Putamen (tissue), 1 donor: ENCODE measurements at regions not wholly inside any gene's neighbourhood (a gene's known extent, or its start where the extent isn't known, plus 50 kb on each side); places are given as distances from the start of the nearest gene placed in this dataset.
"Not testable (repeated sequence)": the region's sequence is repeated elsewhere in the genome, so short reads cannot be mapped to it uniquely, and the experiment has no call there.

Source experiments
- DNase-seq: peaks from one replicate; pipeline ENCODE4 v3.0.0-alpha.2; 2016; ENCODE audit warnings: low spot score

DNA sequence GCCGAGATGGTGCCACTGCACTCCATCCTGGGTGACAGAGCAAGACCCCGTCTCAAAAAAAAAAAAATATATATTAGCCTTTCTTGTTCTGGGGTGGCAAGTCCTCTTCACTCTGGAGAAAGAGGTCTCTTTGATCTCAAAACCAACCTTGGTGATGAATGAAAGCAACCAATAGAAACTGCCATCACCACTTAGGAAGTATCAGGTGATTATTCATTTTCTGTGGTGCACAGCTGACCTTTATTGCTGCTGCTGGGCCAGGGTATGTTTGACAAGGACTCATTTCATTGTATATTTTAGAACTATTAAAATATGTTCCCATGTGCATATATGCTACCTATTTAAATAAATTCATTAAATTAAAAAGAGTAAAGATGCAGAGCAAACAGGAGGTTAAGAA lies 76.0 kb upstream of the KIT start:
- DNase-seq: no peak

DNA sequence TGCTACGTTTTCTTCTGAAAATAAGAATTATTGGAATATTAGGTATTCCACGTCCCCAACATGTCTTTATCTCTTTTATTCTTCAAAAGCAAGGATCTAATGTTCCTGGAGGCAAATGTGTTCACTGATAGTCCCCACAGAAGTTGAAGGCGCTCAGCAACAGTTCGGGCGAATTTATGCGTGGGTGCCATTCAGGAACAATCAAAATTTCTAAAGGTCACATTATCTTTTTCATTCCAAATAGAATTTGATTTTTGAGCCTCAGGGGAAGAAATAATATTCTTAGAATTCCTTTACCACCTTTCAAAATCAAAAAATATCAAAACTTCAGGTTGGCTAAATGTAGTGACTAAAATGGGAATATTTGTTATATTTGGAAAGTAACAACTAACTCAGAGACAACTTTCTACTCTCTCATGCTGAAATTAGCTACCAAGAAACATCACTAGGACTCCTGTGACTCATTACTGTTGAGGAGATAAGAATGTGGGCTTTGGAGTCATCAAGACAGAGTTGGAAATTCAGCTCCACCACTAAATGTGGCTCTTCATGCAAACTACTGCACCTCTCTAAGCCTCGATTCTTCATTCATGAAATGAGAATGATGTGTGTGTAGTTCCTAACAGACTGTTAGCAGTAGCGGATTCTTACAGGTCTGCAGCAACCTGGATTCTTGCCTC lies 72.3 kb upstream of the KIT start:
- no peak for DNase-seq

DNA sequence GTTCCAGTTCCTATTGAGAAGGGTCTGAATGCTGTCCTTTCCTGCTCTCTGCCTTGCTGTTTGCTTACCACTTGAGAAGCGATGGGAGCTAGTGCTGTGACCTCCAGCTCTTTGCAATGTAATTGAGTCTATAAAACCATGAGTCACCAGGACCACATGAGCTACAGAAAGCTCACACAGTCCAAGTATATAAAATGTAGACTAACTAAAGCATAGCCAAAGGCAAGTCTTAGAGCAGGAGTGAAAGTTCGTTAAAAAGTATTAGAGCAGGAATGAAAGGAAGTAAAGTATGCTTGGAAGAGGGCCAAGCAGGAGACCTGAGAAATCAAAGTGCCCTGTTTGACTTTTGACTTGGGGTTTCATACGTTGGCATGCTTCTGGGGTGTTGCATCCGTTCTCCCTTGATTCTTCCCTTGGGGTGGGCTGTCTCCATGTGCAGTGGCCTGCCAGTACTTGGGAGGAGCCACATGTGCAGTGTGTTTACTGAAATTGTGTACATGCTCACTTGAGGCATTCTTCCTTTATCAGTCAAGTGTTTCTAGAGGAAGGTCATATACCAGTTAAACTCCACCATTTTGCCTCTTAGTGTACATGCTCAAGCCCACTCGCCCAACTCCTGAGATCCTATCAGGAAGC lies 71.3 kb upstream of the KIT start:
- DNase-seq: no peak

DNA sequence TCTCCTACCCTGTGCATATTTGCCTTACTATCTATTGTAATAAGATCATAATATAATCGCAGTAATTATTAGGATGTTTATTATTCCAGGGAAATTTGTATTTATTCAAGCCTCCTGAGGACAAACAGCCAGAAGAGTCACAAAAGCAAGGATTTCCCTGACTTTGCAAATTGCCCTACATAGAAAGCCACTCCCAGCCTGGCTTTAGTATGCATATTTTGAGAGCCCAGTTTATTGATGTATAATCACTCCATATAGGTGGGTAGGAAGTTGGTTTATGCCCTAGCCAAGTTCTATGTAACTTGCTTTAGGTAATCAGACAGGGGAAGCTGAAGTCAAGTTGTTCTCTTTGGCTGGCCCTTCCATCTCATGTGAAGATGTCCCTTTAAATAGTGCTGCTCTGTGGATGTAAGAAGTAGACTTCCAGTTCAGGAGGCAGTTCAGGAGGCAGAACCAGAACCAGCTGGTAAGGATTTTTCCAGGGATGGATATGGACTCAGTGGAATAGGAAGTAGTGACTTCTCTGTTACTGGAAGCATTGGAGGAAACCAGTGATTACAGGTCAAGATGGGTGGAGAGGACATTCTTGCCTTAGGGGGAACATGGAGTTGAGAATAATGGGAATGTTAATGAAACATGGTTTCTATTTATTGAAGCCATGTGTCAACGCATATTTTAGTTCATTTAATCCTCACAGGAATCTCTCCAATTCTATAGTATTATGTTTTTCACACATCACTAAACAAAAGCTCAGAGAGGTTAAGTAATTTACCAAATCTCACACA lies 70.5 kb upstream of the KIT start:
- DNase-seq: no peak

DNA sequence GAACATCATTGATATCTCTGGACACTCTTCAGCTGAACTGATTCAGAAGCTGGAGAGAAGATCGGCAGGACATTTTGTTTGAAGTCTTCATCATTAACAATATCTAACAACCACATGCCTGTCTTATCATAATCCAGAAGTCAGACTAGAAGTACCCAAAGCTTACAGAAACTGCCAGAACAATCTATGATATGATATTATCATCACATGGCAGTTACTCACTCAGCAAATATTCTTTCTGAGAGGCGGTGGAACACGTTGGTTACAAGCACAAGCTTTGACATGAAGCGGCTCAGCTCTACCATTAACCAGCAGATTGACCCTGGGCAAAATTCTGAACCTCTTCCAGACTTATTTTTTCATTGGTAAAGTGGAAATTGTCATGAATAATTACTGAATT lies 69.4 kb upstream of the KIT start:
- no peak for DNase-seq

DNA sequence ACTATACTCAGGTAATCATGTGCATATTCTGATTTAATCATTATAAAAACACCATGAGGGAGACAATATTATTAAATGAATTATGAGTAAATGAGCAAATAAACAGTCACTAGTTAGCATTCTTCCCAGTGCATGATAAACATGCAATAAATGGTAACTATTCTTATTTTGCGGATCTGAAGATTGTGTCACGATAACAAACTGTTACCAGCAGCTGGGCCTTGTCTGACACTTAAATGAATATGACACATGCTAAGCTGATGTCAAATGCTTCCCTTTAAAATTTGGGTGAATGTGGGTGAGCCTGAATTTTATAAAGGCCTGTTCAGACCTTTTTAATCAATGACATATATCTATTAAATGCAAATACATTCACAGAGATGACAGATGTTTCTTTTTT lies 68.2 kb upstream of the KIT start:
- no peak for DNase-seq

DNA sequence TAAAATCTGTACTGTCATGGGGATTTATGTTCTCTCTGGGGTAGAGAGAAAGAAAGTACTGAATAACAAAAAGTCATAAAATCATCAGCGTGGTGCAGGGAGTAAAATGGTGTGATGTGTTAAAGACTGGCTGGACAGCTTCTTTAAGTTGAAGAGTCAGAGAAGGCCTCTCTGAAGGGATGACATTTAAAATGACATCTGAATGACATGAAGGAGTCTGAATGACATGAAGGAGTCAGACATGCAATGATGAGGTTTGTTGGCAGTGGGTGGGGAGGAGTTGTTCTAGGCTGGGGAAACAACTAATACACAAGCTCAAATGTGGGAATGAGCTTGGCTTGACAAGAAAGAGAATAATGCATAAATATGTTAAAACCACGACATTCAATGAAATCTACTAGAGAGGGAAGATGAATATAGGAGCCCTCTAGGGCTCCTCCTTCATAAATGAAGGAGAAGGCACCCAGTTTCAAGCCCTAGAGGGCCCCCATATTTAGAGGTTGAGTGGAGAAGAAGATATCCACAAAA lies 63.9 kb upstream of the KIT start:
- DNase-seq: no peak

DNA sequence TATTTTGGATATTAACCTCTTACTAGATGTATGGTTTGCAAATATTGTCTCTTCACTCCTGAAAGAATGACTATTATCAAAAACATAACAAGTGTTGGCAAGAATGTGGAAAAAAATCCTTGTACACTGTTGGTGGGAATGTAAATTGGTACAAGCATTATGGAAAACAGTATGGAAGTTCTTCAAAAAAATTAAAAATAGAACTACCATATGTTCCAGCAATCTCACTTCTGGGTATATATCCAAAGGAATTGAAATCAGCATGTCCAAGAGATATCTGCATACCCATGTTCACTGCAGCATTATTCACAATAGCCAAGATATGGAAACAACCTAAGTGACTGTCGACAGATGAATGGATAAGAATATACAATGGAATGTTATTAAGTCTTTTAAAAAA lies 61.6 kb upstream of the KIT start:
- no peak for DNase-seq

DNA sequence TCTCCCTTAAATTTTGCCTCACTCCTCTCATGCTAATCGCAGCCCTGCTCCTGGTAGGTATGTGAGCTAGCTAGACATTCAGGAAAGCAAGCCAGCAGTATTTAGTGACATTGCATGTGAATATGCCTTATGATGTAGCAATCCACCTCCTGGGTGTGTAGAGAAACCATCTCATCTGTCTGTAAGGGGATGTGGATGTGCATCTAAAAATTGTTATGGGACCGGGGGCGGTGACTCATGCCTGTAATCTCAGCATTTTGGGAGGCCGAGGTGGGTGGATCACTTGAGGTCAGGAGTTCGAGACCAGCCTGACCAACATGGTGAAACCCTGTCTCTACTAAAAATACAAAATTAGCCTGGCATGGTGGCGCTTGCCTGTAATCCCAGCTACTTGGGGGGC lies 60.1 kb upstream of the KIT start:
- not testable (repeated sequence) for DNase-seq

DNA sequence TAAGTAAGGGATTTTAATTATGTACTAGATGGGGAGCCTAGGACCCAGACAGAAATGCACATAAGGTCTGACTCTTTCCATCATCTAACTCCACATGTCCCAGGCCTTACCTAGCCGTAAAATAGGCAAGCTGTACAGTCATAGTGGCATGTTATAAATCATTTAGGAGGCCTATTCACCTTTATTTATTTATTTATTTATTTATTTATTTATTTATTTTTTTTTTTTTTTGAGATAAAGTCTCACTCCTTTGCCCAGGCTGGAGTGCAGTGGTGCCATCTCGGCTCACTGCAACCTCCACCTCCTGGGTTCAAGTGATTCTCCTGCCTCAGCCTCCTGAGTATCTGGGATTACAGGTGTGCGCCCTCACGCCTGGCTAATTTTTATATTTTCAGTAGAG lies 55.6 kb upstream of the KIT start:
- not testable (repeated sequence) for DNase-seq

DNA sequence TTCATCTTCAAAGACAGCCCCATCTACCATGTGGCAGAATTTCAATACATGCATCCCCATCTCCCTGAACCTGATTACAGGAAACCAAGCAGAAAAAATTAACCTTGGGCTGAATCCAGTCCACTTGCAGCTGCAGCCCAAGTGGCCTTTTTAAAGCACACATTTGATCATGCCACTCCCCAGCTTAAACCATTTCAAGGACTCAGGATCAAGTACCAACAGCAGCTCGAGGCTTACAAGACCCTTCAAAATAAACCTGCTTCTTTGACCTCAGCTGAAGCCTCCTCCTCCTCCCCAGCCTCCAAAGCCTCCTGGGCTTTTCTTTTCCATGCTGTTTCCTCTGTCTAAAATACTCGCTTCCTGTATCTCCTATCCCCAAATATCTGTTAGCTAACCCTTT lies 50.7 kb upstream of the KIT start:
- no peak for DNase-seq

DNA sequence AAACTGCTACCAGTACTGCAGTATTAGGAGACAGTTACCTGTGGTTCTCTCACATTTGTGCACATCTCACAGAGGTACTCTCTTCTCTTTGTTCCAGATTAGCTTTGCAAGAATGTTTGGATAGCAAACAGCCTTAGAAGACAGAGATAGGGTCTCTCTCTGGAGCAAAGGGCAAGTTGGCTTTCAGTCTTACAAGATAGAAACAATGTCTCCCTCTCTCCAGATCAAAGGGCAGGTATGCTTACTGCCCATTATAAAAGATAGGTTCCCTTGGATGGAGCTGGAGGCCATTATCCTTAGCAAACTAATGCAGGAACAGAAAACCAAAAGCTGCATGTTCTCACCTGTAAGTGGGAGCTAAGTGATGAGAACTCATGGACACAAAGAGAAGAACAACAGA lies 50.2 kb upstream of the KIT start:
- DNase-seq: no peak
